Epidermal melanocyte (primary cell): ENCODE measurements at regions not wholly inside any gene's neighbourhood (a gene's known extent, or its start where the extent isn't known, plus 50 kb on each side); places are given as distances from the start of the nearest gene placed in this dataset.
"Not testable (repeated sequence)": the region's sequence is repeated elsewhere in the genome, so short reads cannot be mapped to it uniquely, and the experiment has no call there.

Experiments used
- DNase-seq: peaks from one replicate; pipeline ENCODE4 v3.0.0; 2011; ENCODE audit warnings: low spot score; ENCODE audit not compliant: insufficient read length

GRCh38 chr9:87041553-87042235 lies 94.4 kb upstream of the GAS1 start:
- DNase-seq = not testable (repeated sequence)

GRCh38 chr9:87049929-87050608 lies 102.8 kb upstream of the GAS1 start:
- not testable (repeated sequence) for DNase-seq

- DNase-seq = no peak
Measured at GRCh38 chr9:87054999-87055686, 107.8 kb upstream of the GAS1 start.

- no peak for DNase-seq
Measured at GRCh38 chr9:87059772-87060171, 112.5 kb upstream of the GAS1 start.

- DNase-seq = no peak
Measured at GRCh38 chr9:87062746-87063145, 115.4 kb upstream of the GAS1 start.

GRCh38 chr9:87063246-87063645 lies 115.9 kb upstream of the GAS1 start:
- no peak for DNase-seq

GRCh38 chr9:87063871-87064270 lies 116.6 kb upstream of the GAS1 start:
- DNase-seq = no peak

- no peak for DNase-seq
Measured at GRCh38 chr9:87064311-87064710, 117.0 kb upstream of the GAS1 start.

- no peak for DNase-seq
Measured at GRCh38 chr9:87065981-87066380, 118.7 kb upstream of the GAS1 start.

GRCh38 chr9:87067426-87067825 lies 120.1 kb upstream of the GAS1 start:
- no peak for DNase-seq

- DNase-seq = no peak
Measured at GRCh38 chr9:87068177-87068840, 121.0 kb upstream of the GAS1 start.

GRCh38 chr9:87069690-87070089 lies 122.4 kb upstream of the GAS1 start:
- no peak for DNase-seq

- no peak for DNase-seq
Measured at GRCh38 chr9:87070336-87070735, 123.0 kb upstream of the GAS1 start.

- DNase-seq = no peak
Measured at GRCh38 chr9:87071473-87071872, 124.2 kb upstream of the GAS1 start.

- no peak for DNase-seq
Measured at GRCh38 chr9:87073692-87074091, 126.4 kb upstream of the GAS1 start.

GRCh38 chr9:87075537-87075936 lies 128.2 kb upstream of the GAS1 start:
- DNase-seq = no peak

- DNase-seq = no peak
Measured at GRCh38 chr9:87076825-87077224, 129.5 kb upstream of the GAS1 start.

GRCh38 chr9:87077986-87078385 lies 130.7 kb upstream of the GAS1 start:
- no peak for DNase-seq

GRCh38 chr9:87080512-87081264 lies 133.4 kb upstream of the GAS1 start:
- DNase-seq = no peak

GRCh38 chr9:87081503-87081902 lies 134.2 kb upstream of the GAS1 start:
- no peak for DNase-seq

- DNase-seq = no peak
Measured at GRCh38 chr9:87083986-87084385, 136.7 kb upstream of the GAS1 start.
